Keratinocyte (primary cell): ENCODE measurements at regions not wholly inside any gene's neighbourhood (a gene's known extent, or its start where the extent isn't known, plus 50 kb on each side); places are given as distances from the start of the nearest gene placed in this dataset.

Source experiments
- DNase-seq: peaks from one replicate; pipeline ENCODE4 v3.0.0-alpha.2; 2011; ENCODE audit warnings: low read depth, missing footprints, low spot score
- FAIRE-seq: peaks from 2 replicates; lab custom pipeline; 2011; peaks lifted over from hg19 to GRCh38; lab: Jason Lieb, UNC
- H2AFZ ChIP-seq: 2 replicates; pipeline ENCODE4 v1.6.0; 2012; ENCODE audit warnings: low read length, control low read depth, inconsistent platforms; ENCODE audit not compliant: control insufficient read depth
- H3K27ac ChIP-seq: 2 replicates; pipeline ENCODE4 v1.5.1; 2011; ENCODE audit warnings: low read length; ENCODE audit not compliant: control insufficient read depth, insufficient read depth
- H3K27me3 ChIP-seq: 3 replicates; pipeline ENCODE4 v1.6.0; 2011; ENCODE audit warnings: low read length; ENCODE audit not compliant: control insufficient read depth, insufficient read depth; ENCODE audit errors: extremely low read depth
- H3K36me3 ChIP-seq, 2 experiments: 2 replicates in 1 of 2; 3 replicates in 1 of 2; pipeline ENCODE4 v1.5.1; 2011; ENCODE audit warnings: low read length in 2 of 2, mild to moderate bottlenecking in 1 of 2; ENCODE audit not compliant: control insufficient read depth in 2 of 2, insufficient read depth in 2 of 2; ENCODE audit errors: extremely low read depth in 1 of 2
- H3K4me1 ChIP-seq: 3 replicates; pipeline ENCODE4 v1.5.1; 2011; ENCODE audit warnings: low read length; ENCODE audit not compliant: control insufficient read depth, insufficient read depth; ENCODE audit errors: extremely low read depth
- H3K4me2 ChIP-seq: 3 replicates; pipeline ENCODE4 v1.6.0; 2011; ENCODE audit warnings: low read depth, low read length; ENCODE audit not compliant: control insufficient read depth, insufficient read depth; ENCODE audit errors: extremely low read depth
- H3K4me3 ChIP-seq, 3 experiments: fragments of 200-600 bp in 1 of 3; sonication (generic) in 1 of 3; 2 replicates in 2 of 3; 3 replicates in 1 of 3; pipeline ENCODE4 v1.5.1; 2011 to 2016; ENCODE audit warnings: low read length in 3 of 3, mild to moderate bottlenecking in 3 of 3, control low read depth in 2 of 3, inconsistent platforms in 1 of 3, low read depth in 1 of 3, mixed read lengths in 1 of 3, mixed run types in 1 of 3, moderate library complexity in 1 of 3; ENCODE audit not compliant: control insufficient read depth in 2 of 3, insufficient read depth in 2 of 3; ENCODE audit errors: extremely low read depth in 1 of 3
- H3K79me2 ChIP-seq: 2 replicates; pipeline ENCODE4 v1.6.0; 2012; ENCODE audit warnings: low read length; ENCODE audit not compliant: control insufficient read depth, insufficient read depth
- H3K9ac ChIP-seq: 3 replicates; pipeline ENCODE4 v1.6.0; 2011; ENCODE audit warnings: low read length; ENCODE audit not compliant: control insufficient read depth, insufficient read depth; ENCODE audit errors: extremely low read depth
- H3K9me1 ChIP-seq: 3 replicates; pipeline ENCODE4 v1.6.0; 2011; ENCODE audit warnings: low read length; ENCODE audit not compliant: control insufficient read depth, insufficient read depth; ENCODE audit errors: extremely low read depth
- H3K9me3 ChIP-seq: 2 replicates; pipeline ENCODE4 v1.5.1; 2012; ENCODE audit warnings: low read depth, low read length; ENCODE audit not compliant: control insufficient read depth
- H4K20me1 ChIP-seq: 3 replicates; pipeline ENCODE4 v1.6.0; 2011; ENCODE audit warnings: low read length; ENCODE audit not compliant: control insufficient read depth, insufficient read depth; ENCODE audit errors: extremely low read depth
- EZH2 ChIP-seq: IDR thresholded peaks from one replicate; pipeline ENCODE4 v1.6.1; 2012; ENCODE audit warnings: inconsistent platforms, mild to moderate bottlenecking, low read length, moderate library complexity
- dilution Hi-C: fragments of 300-500 bp; cut with MboI; formaldehyde crosslinking; loops from one replicate; pipeline ENCODE4 v1.7.0; 2020; ENCODE audit warnings: low sequenced_read_pairs; ENCODE audit not compliant: extremely low pct_ligation_motif_present
- TF ChIP-seq, protein P1 (sequence below), 3 experiments: IDR thresholded peaks in 1 of 3; conservative IDR thresholded peaks in 1 of 3; optimal IDR thresholded peaks in 1 of 3; 2 replicates in 2 of 3; 3 replicates in 1 of 3; pipeline versions ENCODE3 to v1.5.1; 2011; ENCODE audit warnings: low read length in 3 of 3, mild to moderate bottlenecking in 3 of 3, moderate library complexity in 2 of 3, control low read depth in 1 of 3, inconsistent platforms in 1 of 3; ENCODE audit not compliant: insufficient read depth in 2 of 3; ENCODE audit errors: extremely low read depth in 1 of 3

DNA sequence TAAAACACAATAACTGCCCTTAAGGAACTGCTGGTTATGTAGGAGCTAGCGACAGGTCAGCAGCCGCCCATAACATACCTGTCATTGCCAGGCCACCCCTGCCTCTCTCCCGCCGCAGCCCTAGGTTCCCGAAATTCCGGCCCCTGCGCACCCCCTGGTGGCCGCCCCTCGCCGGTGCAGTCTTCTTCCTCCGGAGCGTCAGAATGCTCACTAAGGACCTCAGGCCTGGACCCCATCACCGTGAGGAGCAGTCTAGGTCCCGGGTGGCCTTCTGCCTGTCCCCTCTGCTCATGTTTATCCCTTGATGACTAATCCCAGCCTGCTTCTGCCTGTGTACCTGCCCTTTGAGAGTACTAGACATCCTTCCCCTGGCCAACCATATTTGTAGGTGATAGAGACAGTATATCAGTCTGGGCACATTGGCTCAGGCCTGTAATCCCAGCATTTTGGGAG, 115.7 kb upstream of the SLC1A4 start:
- Histone ChIP-seq H3K79me2 (no peaks in the 10 kb centered on the region), H2AFZ (peak overlapping the region; percentile 77), H3K9ac (no peak overlapping the region), H3K4me2 (peak overlapping the region; percentile 73), H3K4me3 (no peak overlapping the region), H4K20me1 (no peaks in the 10 kb centered on the region), H3K27me3 (no peaks in the 10 kb centered on the region), H3K36me3 (no peaks in the 10 kb centered on the region), H3K9me3 (no peaks in the 10 kb centered on the region), H3K27ac (no peak overlapping the region), H3K9me1 (no peaks in the 10 kb centered on the region), H3K4me1 (peaks cover 23% of the 10 kb centered on the region)
- no peak for DNase-seq
- TF ChIP-seq EZH2: no peak
- TF ChIP-seq, protein P1, sequence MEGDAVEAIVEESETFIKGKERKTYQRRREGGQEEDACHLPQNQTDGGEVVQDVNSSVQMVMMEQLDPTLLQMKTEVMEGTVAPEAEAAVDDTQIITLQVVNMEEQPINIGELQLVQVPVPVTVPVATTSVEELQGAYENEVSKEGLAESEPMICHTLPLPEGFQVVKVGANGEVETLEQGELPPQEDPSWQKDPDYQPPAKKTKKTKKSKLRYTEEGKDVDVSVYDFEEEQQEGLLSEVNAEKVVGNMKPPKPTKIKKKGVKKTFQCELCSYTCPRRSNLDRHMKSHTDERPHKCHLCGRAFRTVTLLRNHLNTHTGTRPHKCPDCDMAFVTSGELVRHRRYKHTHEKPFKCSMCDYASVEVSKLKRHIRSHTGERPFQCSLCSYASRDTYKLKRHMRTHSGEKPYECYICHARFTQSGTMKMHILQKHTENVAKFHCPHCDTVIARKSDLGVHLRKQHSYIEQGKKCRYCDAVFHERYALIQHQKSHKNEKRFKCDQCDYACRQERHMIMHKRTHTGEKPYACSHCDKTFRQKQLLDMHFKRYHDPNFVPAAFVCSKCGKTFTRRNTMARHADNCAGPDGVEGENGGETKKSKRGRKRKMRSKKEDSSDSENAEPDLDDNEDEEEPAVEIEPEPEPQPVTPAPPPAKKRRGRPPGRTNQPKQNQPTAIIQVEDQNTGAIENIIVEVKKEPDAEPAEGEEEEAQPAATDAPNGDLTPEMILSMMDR (optimal IDR thresholded peaks at IDR 0.05 in 1 of 3, IDR thresholded peaks at IDR 0.05 in 1 of 3, conservative IDR thresholded peaks at IDR 0.05 in 1 of 3; ENCODE audit: extremely low read depth in 1 of 3, insufficient read depth in 2 of 3, low read length in 3 of 3): peak; percentile 92 to 97 (median 93)
- dilution Hi-C loops: no loop called here
- FAIRE-seq: peak; percentile 5

DNA sequence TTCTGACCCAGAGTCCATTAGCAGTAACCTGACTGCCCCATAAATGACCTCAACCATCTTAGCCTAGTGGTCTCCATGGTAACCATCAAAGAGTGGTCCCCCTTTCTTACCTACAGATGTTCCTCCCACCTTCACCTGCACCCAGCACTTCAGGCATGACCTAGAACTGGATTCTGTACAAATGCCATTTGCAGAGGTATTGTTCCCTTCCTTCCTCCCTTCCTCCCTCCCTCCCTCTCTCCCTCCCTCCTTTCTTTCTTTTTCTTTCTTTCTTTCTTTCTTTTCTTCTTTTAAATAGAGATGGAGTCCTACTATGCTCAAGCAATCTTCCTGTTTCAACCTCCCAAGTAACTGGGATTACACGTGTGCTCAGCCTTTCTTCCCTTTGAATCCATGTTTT, 114.6 kb upstream of the SLC1A4 start:
- Histone ChIP-seq H3K4me3 (no peak overlapping the region), H3K36me3 (no peaks in the 10 kb centered on the region), H3K9ac (no peak overlapping the region), H4K20me1 (no peaks in the 10 kb centered on the region), H3K4me1 (peaks cover 30% of the 10 kb centered on the region), H3K9me1 (no peaks in the 10 kb centered on the region), H3K27me3 (no peaks in the 10 kb centered on the region), H2AFZ (no peak overlapping the region), H3K79me2 (no peaks in the 10 kb centered on the region), H3K27ac (no peak overlapping the region), H3K4me2 (no peak overlapping the region), H3K9me3 (no peaks in the 10 kb centered on the region)
- TF ChIP-seq, protein P1 (optimal IDR thresholded peaks at IDR 0.05 in 1 of 3, IDR thresholded peaks at IDR 0.05 in 1 of 3, conservative IDR thresholded peaks at IDR 0.05 in 1 of 3; ENCODE audit: extremely low read depth in 1 of 3, insufficient read depth in 2 of 3, low read length in 3 of 3): no peak
- TF ChIP-seq EZH2: no peak
- dilution Hi-C loops: no loop called here
- no peak for DNase-seq
- FAIRE-seq: no peak
